ENCODE measurements at regions not wholly inside any gene's neighbourhood (a gene's known extent, or its start where the extent isn't known, plus 50 kb on each side); places are given as distances from the start of the nearest gene placed in this dataset.

DNA sequence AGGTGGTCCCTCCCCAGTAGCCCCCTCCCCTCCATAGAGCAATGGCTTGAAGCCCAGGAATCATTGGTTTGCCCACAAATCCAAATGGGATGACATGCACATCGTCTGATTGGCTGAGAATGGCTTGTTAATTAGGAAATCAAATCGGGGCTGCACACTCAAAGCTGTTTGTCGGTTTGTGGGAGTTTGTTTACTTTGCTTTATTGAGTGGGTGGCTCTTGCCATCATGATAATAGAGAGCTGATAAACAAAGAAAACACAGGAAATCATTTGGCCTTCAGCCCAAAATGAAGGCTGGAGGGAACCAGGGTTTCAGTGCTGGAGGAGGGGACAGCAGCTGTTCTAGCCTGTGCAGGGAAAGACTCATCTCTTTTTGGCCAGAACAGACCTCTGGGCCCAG is 316.3 kb downstream of the CBLN1 start:
- no peaks in the 10 kb centered on the region for H3K36me3 ChIP-seq (ENCODE audit: control insufficient read depth, low read length)
- no peak for TF ChIP-seq EZH2phosphoT487 (IDR thresholded peaks at IDR 0.05; ENCODE audit: borderline replicate concordance, low read length)
- no peaks in the 10 kb centered on the region for H3K9me2 ChIP-seq (replicated peaks; ENCODE audit: control insufficient read depth, low read length)
- no peak overlapping the region for H3K4me2 ChIP-seq (ENCODE audit: low read length)
- no peaks in the 10 kb centered on the region for H3K4me1 ChIP-seq (ENCODE audit: control insufficient read depth, low read length)
- no peaks in the 10 kb centered on the region for H4K20me1 ChIP-seq (ENCODE audit: control insufficient read depth, insufficient read depth, low read depth, low read length)
- H3K4me3 ChIP-seq (ENCODE audit: low read length): no peak overlapping the region
- H3K27ac ChIP-seq (ENCODE audit: low read depth, low read length): no peak overlapping the region
- H3K27me3 ChIP-seq (ENCODE audit: control insufficient read depth, low read length): no peaks in the 10 kb centered on the region
- no peaks in the 10 kb centered on the region for H3K9me3 ChIP-seq (ENCODE audit: control insufficient read depth, insufficient read depth, low read length)
- H3F3A ChIP-seq (ENCODE audit: control insufficient read depth, insufficient read depth): no peaks in the 10 kb centered on the region
- H3K79me2 ChIP-seq (ENCODE audit: control insufficient read depth, low read length): no peaks in the 10 kb centered on the region

GRCh38 chr16:48963901-48964615 is 317.6 kb downstream of the CBLN1 start:
- Histone ChIP-seq H3K27ac (ENCODE audit: low read depth, low read length) (no peak overlapping the region), H3K4me2 (ENCODE audit: low read length) (no peak overlapping the region)

DNA sequence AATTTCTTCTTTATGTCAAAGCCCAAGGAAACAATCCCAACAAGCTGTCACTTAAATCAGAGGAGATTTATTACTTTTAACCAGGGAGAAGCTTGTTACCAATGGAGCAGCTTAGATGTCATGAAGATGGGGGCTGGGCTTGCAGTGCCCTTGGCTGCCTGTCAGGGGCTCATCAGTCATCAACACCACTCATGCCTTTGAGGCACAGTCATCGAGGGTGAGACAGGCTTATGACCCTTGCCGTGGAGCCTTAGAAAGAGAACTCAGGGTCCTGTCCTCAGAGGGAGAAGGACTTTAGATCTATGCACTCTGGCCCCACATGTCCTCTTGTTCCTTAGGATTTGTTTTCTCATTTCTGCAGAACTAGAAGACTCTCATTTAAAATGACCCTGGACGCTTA is 318.3 kb downstream of the CBLN1 start:
- no peaks in the 10 kb centered on the region for H3K9me3 ChIP-seq (ENCODE audit: control insufficient read depth, insufficient read depth, low read length)

More at GRCh38 chr16:48963901-48964615, 317.6 kb downstream of the CBLN1 start:
- H3K27me3 ChIP-seq (ENCODE audit: control insufficient read depth, low read length): no peaks in the 10 kb centered on the region
- no peaks in the 10 kb centered on the region for H4K20me1 ChIP-seq (ENCODE audit: control insufficient read depth, insufficient read depth, low read depth, low read length)
- H3F3A ChIP-seq (ENCODE audit: control insufficient read depth, insufficient read depth): no peaks in the 10 kb centered on the region
- H3K79me2 ChIP-seq (ENCODE audit: control insufficient read depth, low read length): no peaks in the 10 kb centered on the region
- H3K4me1 ChIP-seq (ENCODE audit: control insufficient read depth, low read length): no peaks in the 10 kb centered on the region
- H3K9me2 ChIP-seq (replicated peaks; ENCODE audit: control insufficient read depth, low read length): no peaks in the 10 kb centered on the region
- H3K9me3 ChIP-seq (ENCODE audit: control insufficient read depth, insufficient read depth, low read length): no peaks in the 10 kb centered on the region
- TF ChIP-seq EZH2phosphoT487 (IDR thresholded peaks at IDR 0.05; ENCODE audit: borderline replicate concordance, low read length) (no peak), CTCF (IDR thresholded peaks at IDR 0.05; ENCODE audit: low read depth, low read length, poor library complexity, severe bottlenecking) (no peak)
- no peak overlapping the region for H3K4me3 ChIP-seq (ENCODE audit: low read length)
- no peaks in the 10 kb centered on the region for H3K36me3 ChIP-seq (ENCODE audit: control insufficient read depth, low read length)

More for the DNA sequence above, 318.3 kb downstream of the CBLN1 start:
- Histone ChIP-seq H3K4me1 (ENCODE audit: control insufficient read depth, low read length) (no peaks in the 10 kb centered on the region), H4K20me1 (ENCODE audit: control insufficient read depth, insufficient read depth, low read depth, low read length) (no peaks in the 10 kb centered on the region), H3F3A (ENCODE audit: control insufficient read depth, insufficient read depth) (no peaks in the 10 kb centered on the region), H3K27me3 (ENCODE audit: control insufficient read depth, low read length) (no peaks in the 10 kb centered on the region), H3K36me3 (ENCODE audit: control insufficient read depth, low read length) (no peaks in the 10 kb centered on the region), H3K79me2 (ENCODE audit: control insufficient read depth, low read length) (no peaks in the 10 kb centered on the region), H3K27ac (ENCODE audit: low read depth, low read length) (no peak overlapping the region), H3K4me3 (ENCODE audit: low read length) (no peak overlapping the region), H3K4me2 (ENCODE audit: low read length) (no peak overlapping the region), H3K9me2 (replicated peaks; ENCODE audit: control insufficient read depth, low read length) (no peaks in the 10 kb centered on the region)
- TF ChIP-seq CTCF (IDR thresholded peaks at IDR 0.05; ENCODE audit: low read depth, low read length, poor library complexity, severe bottlenecking): no peak
- no peak for TF ChIP-seq EZH2phosphoT487 (IDR thresholded peaks at IDR 0.05; ENCODE audit: borderline replicate concordance, low read length)
